ENCODE measurements at regions not wholly inside any gene's neighbourhood (a gene's known extent, or its start where the extent isn't known, plus 50 kb on each side); places are given as distances from the start of the nearest gene placed in this dataset.
A peak's percentile ranks its signal among the peaks of the same experiment; 100 is the strongest.

DNA sequence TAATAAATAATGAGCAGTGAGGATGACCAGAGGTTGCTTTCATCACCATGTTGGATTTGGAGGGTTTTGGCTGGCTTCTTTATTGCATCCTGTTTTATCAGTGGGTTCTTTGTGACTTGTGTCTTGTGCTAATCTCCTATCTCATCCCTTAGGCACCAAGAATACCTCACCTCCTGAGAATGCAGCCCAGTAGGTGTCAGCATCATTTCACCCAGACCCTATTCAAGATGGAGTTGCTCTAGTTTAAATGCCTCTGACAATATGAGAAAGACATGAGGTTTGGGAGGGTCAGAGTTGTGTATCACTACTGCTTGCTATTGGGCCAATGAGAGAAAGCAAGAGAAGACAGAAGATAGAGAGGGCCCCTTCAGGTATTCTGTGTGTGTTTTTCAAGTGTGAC, 592.2 kb downstream of the ETNK1 start:
- TF ChIP-seq, protein P1, sequence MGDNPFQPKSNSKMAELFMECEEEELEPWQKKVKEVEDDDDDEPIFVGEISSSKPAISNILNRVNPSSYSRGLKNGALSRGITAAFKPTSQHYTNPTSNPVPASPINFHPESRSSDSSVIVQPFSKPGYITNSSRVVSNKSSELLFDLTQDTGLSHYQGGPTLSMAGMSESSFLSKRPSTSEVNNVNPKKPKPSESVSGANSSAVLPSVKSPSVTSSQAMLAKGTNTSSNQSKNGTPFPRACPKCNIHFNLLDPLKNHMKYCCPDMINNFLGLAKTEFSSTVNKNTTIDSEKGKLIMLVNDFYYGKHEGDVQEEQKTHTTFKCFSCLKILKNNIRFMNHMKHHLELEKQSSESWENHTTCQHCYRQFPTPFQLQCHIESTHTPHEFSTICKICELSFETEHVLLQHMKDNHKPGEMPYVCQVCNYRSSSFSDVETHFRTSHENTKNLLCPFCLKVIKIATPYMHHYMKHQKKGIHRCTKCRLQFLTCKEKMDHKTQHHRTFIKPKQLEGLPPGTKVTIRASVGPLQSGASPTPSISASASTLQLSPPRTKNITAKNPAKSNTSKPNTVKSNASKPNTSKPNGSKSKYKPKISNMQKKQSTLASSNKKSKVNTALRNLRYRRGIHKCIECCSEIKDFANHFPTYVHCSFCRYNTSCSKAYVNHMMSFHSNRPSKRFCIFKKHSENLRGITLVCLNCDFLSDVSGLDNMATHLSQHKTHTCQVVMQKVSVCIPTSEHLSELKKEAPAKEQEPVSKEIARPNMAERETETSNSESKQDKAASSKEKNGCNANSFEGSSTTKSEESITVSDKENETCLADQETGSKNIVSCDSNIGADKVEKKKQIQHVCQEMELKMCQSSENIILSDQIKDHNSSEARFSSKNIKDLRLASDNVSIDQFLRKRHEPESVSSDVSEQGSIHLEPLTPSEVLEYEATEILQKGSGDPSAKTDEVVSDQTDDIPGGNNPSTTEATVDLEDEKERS (tag by site-specific recombination; IDR thresholded peaks at IDR 0.05), result no peak
- TF ChIP-seq, protein P2, sequence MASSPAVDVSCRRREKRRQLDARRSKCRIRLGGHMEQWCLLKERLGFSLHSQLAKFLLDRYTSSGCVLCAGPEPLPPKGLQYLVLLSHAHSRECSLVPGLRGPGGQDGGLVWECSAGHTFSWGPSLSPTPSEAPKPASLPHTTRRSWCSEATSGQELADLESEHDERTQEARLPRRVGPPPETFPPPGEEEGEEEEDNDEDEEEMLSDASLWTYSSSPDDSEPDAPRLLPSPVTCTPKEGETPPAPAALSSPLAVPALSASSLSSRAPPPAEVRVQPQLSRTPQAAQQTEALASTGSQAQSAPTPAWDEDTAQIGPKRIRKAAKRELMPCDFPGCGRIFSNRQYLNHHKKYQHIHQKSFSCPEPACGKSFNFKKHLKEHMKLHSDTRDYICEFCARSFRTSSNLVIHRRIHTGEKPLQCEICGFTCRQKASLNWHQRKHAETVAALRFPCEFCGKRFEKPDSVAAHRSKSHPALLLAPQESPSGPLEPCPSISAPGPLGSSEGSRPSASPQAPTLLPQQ (tag by site-specific recombination; IDR thresholded peaks at IDR 0.05), result no peak
- no peak for TF ChIP-seq YY1 (tag by site-specific recombination; IDR thresholded peaks at IDR 0.05)
- peak; percentile 25; the same call in 1 of the 2 replicates for TF ChIP-seq ZNF654 (tag by site-specific recombination; IDR thresholded peaks at IDR 0.05; ENCODE audit: low read depth)
- H3K36me3 ChIP-seq (ENCODE audit: control insufficient read depth in 2 of 2, insufficient read depth in 1 of 2, low read length in 2 of 2), result no peaks in the 10 kb centered on the region
- H3K27ac ChIP-seq (ENCODE audit: extremely low read depth, low read depth, low read length), result no peak overlapping the region
- no peaks in the 10 kb centered on the region for H3K4me1 ChIP-seq (ENCODE audit: control insufficient read depth, insufficient read depth, low read length)
- no peaks in the 10 kb centered on the region for H3K9me3 ChIP-seq (ENCODE audit: control insufficient read depth, insufficient read depth, low read depth, low read length)
- CTCF ChIA-PET, result no interaction called here
- POLR2A ChIA-PET, result no interaction called here
- no peak overlapping the region for H3K4me3 ChIP-seq (ENCODE audit: low read depth, low read length)

GRCh38 chr12:23217667-23218066, 592.7 kb downstream of the ETNK1 start:
- Histone ChIP-seq H3K27ac (ENCODE audit: extremely low read depth, low read depth, low read length) (no peak overlapping the region), H3K4me1 (ENCODE audit: control insufficient read depth, insufficient read depth, low read length) (no peaks in the 10 kb centered on the region), H3K9me3 (ENCODE audit: control insufficient read depth, insufficient read depth, low read depth, low read length) (no peaks in the 10 kb centered on the region), H3K36me3 (ENCODE audit: control insufficient read depth in 2 of 2, insufficient read depth in 1 of 2, low read length in 2 of 2) (no peaks in the 10 kb centered on the region), H3K4me3 (ENCODE audit: low read depth, low read length) (no peak overlapping the region)
- TF ChIP-seq WT1 (tag by site-specific recombination; IDR thresholded peaks at IDR 0.05), result no peak
- TF ChIP-seq, protein P3, sequence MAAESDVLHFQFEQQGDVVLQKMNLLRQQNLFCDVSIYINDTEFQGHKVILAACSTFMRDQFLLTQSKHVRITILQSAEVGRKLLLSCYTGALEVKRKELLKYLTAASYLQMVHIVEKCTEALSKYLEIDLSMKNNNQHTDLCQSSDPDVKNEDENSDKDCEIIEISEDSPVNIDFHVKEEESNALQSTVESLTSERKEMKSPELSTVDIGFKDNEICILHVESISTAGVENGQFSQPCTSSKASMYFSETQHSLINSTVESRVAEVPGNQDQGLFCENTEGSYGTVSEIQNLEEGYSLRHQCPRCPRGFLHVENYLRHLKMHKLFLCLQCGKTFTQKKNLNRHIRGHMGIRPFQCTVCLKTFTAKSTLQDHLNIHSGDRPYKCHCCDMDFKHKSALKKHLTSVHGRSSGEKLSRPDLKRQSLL (tag by site-specific recombination; IDR thresholded peaks at IDR 0.05), result no peak
- TF ChIP-seq ZNF214 (tag by site-specific recombination; IDR thresholded peaks at IDR 0.05; ENCODE audit: borderline replicate concordance), result no peak
- TF ChIP-seq ZNF302 (tag by site-specific recombination; IDR thresholded peaks at IDR 0.05; ENCODE audit: low read depth), result no peak
- TF ChIP-seq ZNF639 (tag by site-specific recombination; IDR thresholded peaks at IDR 0.05), result no peak
- no peak for TF ChIP-seq ZNF664 (tag by site-specific recombination; IDR thresholded peaks at IDR 0.05)
- TF ChIP-seq, protein P4, sequence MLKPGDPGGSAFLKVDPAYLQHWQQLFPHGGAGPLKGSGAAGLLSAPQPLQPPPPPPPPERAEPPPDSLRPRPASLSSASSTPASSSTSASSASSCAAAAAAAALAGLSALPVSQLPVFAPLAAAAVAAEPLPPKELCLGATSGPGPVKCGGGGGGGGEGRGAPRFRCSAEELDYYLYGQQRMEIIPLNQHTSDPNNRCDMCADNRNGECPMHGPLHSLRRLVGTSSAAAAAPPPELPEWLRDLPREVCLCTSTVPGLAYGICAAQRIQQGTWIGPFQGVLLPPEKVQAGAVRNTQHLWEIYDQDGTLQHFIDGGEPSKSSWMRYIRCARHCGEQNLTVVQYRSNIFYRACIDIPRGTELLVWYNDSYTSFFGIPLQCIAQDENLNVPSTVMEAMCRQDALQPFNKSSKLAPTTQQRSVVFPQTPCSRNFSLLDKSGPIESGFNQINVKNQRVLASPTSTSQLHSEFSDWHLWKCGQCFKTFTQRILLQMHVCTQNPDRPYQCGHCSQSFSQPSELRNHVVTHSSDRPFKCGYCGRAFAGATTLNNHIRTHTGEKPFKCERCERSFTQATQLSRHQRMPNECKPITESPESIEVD (tag by site-specific recombination; IDR thresholded peaks at IDR 0.05), result no peak
- no peak for TF ChIP-seq ZNF292 (tag by site-specific recombination; IDR thresholded peaks at IDR 0.05; ENCODE audit: borderline replicate concordance, low read depth)
- TF ChIP-seq ZNF239 (tag by site-specific recombination; IDR thresholded peaks at IDR 0.05), result no peak
- no peak for TF ChIP-seq ZNF548 (tag by site-specific recombination; IDR thresholded peaks at IDR 0.05)
- POLR2A ChIA-PET, result no interaction called here
- CTCF ChIA-PET, result no interaction called here
